ENCODE measurements at regions not wholly inside any gene's neighbourhood (a gene's known extent, or its start where the extent isn't known, plus 50 kb on each side); places are given as distances from the start of the nearest gene placed in this dataset.
A peak's percentile ranks its signal among the peaks of the same experiment; 100 is the strongest.

GRCh38 chr9:107760469-107761242 lies 271.1 kb upstream of the KLF4 start:
- DNase-seq (ENCODE audit: low spot score): peak; percentile 33

GRCh38 chr9:107759823-107760166 lies 270.2 kb upstream of the KLF4 start:
- no peak for DNase-seq (ENCODE audit: low spot score)

- no peak for DNase-seq (ENCODE audit: low spot score)
Measured at GRCh38 chr9:107759009-107759822, 269.6 kb upstream of the KLF4 start.

GRCh38 chr9:107756091-107756490 lies 266.5 kb upstream of the KLF4 start:
- DNase-seq (ENCODE audit: low spot score): no peak

GRCh38 chr9:107755246-107755645 lies 265.7 kb upstream of the KLF4 start:
- DNase-seq (ENCODE audit: low spot score): peak; percentile 51

GRCh38 chr9:107751567-107752210 lies 262.1 kb upstream of the KLF4 start:
- DNase-seq (ENCODE audit: low spot score): peak; percentile 68

- peak; percentile 82 for DNase-seq (ENCODE audit: low spot score)
Measured at GRCh38 chr9:107750741-107751566, 261.4 kb upstream of the KLF4 start.

- DNase-seq (ENCODE audit: low spot score): peak; percentile 86
Measured at GRCh38 chr9:107749787-107750444, 260.3 kb upstream of the KLF4 start.

GRCh38 chr9:107744873-107745272 lies 255.3 kb upstream of the KLF4 start:
- DNase-seq (ENCODE audit: low spot score): no peak

GRCh38 chr9:107742531-107743309 lies 253.2 kb upstream of the KLF4 start:
- DNase-seq (ENCODE audit: low spot score): no peak

- DNase-seq (ENCODE audit: low spot score): no peak
Measured at GRCh38 chr9:107740088-107740980, 250.8 kb upstream of the KLF4 start.

- no peak for DNase-seq (ENCODE audit: low spot score)
Measured at GRCh38 chr9:107739601-107740082, 250.1 kb upstream of the KLF4 start.

GRCh38 chr9:107738789-107739188 lies 249.2 kb upstream of the KLF4 start:
- DNase-seq (ENCODE audit: low spot score): no peak

- no peak for DNase-seq (ENCODE audit: low spot score)
Measured at GRCh38 chr9:107737987-107738743, 248.6 kb upstream of the KLF4 start.

- no peak for DNase-seq (ENCODE audit: low spot score)
Measured at GRCh38 chr9:107737610-107737986, 248.0 kb upstream of the KLF4 start.

- no peak for DNase-seq (ENCODE audit: low spot score)
Measured at GRCh38 chr9:107735821-107736220, 246.3 kb upstream of the KLF4 start.

GRCh38 chr9:107734256-107735013 lies 244.9 kb upstream of the KLF4 start:
- no peak for DNase-seq (ENCODE audit: low spot score)

GRCh38 chr9:107733523-107733894 lies 243.9 kb upstream of the KLF4 start:
- no peak for DNase-seq (ENCODE audit: low spot score)

Data from mucosa of gallbladder (tissue), 1 donor.